ENCODE measurements at regions not wholly inside any gene's neighbourhood (a gene's known extent, or its start where the extent isn't known, plus 50 kb on each side); places are given as distances from the start of the nearest gene placed in this dataset.

- no peak for ATAC-seq
- Mint-ChIP-seq H3K9me3 (peaks cover 11 to 29% of the 10 kb centered on the region in 2 donors), H3K36me3 (no peaks in the 10 kb centered on the region)
Measured at GRCh38 chr5:117682416-117682815, 1107.8 kb upstream of the SEMA6A start.

GRCh38 chr5:117681431-117682254 lies 1107.0 kb upstream of the SEMA6A start:
- H3K9me3 Mint-ChIP-seq: peaks cover 11 to 29% of the 10 kb centered on the region in 2 donors
- no peak overlapping the region for H3K27ac Mint-ChIP-seq
- DNase-seq (ENCODE audit: low spot score in 2 of 2) (no peak), ATAC-seq (no peak)
- no peaks in the 10 kb centered on the region for H3K36me3 Mint-ChIP-seq

More at GRCh38 chr5:117682416-117682815, 1107.8 kb upstream of the SEMA6A start:
- no peak for DNase-seq (ENCODE audit: low spot score in 2 of 2)
- H3K27ac Mint-ChIP-seq: no peak overlapping the region

DNA sequence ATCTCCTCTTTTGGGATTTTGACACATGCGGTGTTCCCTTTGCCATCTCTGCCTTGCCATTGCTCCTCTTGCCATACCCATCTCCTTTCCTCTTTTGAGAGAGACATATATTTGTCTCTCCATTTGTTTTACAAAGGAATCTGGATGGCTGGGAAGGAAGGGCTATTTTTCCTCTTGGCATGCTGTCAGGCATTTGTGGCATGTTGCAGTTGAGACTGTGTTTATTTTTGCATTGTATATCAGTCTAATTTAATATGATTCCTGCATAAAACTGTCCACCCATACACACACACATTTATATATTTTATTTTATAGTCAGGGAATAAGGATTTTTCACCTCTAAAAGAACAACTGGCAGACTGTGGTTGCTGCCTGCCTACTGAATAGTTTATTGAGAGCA lies 1105.8 kb upstream of the SEMA6A start:
- Mint-ChIP-seq H3K27ac (no peak overlapping the region), H3K9me3 (peaks cover 6 to 25% of the 10 kb centered on the region in 2 donors), H3K36me3 (no peaks in the 10 kb centered on the region)
- ATAC-seq: no peak
- DNase-seq (ENCODE audit: low spot score in 2 of 2): no peak

GRCh38 chr5:117679046-117679445 lies 1104.4 kb upstream of the SEMA6A start:
- Mint-ChIP-seq H3K9me3 (peaks cover 4 to 21% of the 10 kb centered on the region in 2 donors), H3K36me3 (no peaks in the 10 kb centered on the region), H3K27ac (no peak overlapping the region)
- DNase-seq (ENCODE audit: low spot score in 2 of 2) (no peak), ATAC-seq (no peak)

GRCh38 chr5:117675646-117676045 lies 1101.0 kb upstream of the SEMA6A start:
- ATAC-seq (no peak), DNase-seq (ENCODE audit: low spot score in 2 of 2) (no peak)
- Mint-ChIP-seq H3K36me3 (no peaks in the 10 kb centered on the region), H3K27ac (no peak overlapping the region), H3K9me3 (peaks cover 12 to 19% of the 10 kb centered on the region in 2 donors)

DNA sequence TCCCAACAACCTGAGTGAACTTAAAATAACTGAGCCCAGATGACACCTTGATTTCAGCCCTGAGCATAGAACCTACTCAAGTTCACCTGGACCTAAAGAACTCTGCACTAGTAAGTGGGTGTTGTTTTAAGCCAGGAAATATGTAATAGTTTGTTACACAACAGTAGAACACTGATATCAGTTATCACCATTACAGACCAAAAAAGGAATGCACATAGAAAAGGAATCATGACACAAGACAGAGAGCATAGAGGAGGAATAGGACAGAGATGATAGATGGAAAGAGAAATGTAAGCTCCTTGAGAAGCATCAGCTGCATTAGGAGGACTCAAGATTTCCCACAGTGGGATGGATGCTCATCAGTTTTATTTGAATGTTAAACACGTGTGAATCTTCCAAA lies 1096.9 kb upstream of the SEMA6A start:
- peaks cover 10 to 18% of the 10 kb centered on the region in 2 donors for H3K9me3 Mint-ChIP-seq
- H3K27ac Mint-ChIP-seq: no peak overlapping the region

GRCh38 chr5:117667105-117667504 lies 1092.5 kb upstream of the SEMA6A start:
- ATAC-seq (no peak), DNase-seq (ENCODE audit: low spot score in 2 of 2) (no peak)
- H3K27ac Mint-ChIP-seq: no peak overlapping the region
- H3K9me3 Mint-ChIP-seq: peaks cover 21 to 30% of the 10 kb centered on the region in 2 donors
- no peaks in the 10 kb centered on the region for H3K36me3 Mint-ChIP-seq

More for the DNA sequence above, 1096.9 kb upstream of the SEMA6A start:
- no peak for ATAC-seq
- no peaks in the 10 kb centered on the region for H3K36me3 Mint-ChIP-seq
- DNase-seq (ENCODE audit: low spot score in 2 of 2): no peak

- no peak overlapping the region for H3K27ac Mint-ChIP-seq
- DNase-seq (ENCODE audit: low spot score in 2 of 2): no peak
- H3K36me3 Mint-ChIP-seq: no peaks in the 10 kb centered on the region
- no peak for ATAC-seq
- peaks cover 13% of the 10 kb centered on the region in 2 donors for H3K9me3 Mint-ChIP-seq
Measured at GRCh38 chr5:117665121-117665520, 1090.5 kb upstream of the SEMA6A start.

DNA sequence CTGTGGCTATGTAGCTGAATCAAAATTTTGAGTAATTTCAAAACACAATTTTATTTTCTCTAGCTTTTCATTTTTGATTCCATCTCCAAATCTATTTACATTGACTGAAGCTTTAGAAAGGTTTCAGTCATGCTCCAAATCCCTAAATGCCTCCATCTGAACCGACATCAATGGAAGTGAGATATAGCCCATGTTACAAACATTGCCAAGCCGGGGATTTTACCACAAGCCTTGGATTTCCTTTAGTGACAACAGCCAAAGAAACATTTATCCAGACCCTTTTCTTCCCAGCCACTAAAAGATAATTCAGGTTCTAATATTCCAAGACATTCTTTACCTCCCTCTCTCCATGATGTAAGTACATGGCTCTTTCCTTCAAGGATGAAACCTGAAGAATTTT lies 1087.7 kb upstream of the SEMA6A start:
- peaks cover 17 to 31% of the 10 kb centered on the region in 2 donors for H3K9me3 Mint-ChIP-seq
- H3K27ac Mint-ChIP-seq: no peak overlapping the region
- H3K36me3 Mint-ChIP-seq: no peaks in the 10 kb centered on the region
- DNase-seq (ENCODE audit: low spot score in 2 of 2): no peak
- ATAC-seq: no peak

DNA sequence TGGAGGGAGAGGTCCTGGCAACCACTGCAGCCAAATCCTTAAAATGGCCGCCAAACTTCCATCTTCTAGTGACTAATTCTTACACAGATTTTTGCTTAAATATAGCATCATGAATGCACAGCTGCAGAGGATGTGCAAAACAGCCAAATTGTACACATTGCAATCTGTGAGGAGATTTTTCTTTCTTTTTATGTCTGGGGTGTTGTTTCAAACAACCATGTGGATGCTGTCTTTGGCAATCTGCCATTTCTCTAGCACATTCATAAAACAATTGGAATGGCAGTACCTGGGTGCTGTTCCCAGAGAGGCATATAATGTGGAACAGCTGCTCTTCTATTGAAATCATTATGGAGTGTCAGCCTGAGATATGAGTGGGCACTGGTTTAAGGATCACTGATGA lies 1082.9 kb upstream of the SEMA6A start:
- Mint-ChIP-seq H3K36me3 (no peaks in the 10 kb centered on the region), H3K27ac (no peak overlapping the region), H3K9me3 (peaks cover 5 to 21% of the 10 kb centered on the region in 2 donors)

GRCh38 chr5:117652958-117653280 lies 1078.3 kb upstream of the SEMA6A start:
- H3K36me3 Mint-ChIP-seq: no peaks in the 10 kb centered on the region

More for the DNA sequence above, 1082.9 kb upstream of the SEMA6A start:
- ATAC-seq (no peak), DNase-seq (ENCODE audit: low spot score in 2 of 2) (no peak)

DNA sequence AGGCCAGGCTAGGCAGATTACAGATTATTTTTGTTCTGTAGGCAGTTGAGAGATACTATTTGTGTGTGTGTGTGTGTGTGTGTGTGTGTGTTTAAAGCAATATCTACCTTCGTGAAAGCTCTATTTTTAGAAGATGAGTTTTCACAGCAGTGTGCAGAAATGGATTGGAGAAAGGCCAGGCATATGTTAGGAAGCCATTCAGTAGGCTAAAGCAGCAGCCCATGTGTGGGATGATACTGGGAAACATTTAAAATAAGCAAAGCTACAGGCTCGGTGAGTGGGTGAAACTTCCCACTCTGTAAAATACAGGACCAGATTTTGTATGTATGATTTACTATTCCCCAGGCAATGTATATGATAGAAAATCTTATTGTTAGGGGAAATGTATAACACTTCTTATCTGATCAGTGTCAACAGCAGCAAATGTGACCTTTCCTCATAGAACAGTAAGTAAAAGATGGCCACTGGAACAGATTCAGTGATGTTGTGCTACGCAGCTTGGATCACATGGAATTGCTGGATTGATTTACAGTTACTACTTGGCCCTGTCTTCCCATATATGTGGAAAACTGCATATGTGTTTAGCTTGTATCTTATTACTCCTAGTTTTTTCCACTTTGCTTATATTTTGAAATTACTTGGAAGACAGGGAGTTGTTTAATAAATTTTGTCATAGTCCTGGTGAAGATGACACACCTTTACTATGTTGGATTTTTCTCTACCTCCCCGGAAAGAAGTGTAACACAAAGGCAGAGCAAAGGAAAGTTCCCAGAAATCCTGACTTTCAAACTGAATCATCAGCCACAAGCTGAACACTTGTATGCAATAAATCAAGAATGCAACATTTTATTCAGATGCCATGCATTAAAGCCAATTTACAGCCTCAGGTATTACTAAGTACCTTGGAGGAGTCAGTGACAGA lies 1077.7 kb upstream of the SEMA6A start:
- no peak for ATAC-seq
- peaks cover 4% of the 10 kb centered on the region in 2 donors for H3K9me3 Mint-ChIP-seq
- no peaks in the 10 kb centered on the region for H3K36me3 Mint-ChIP-seq
- DNase-seq (ENCODE audit: low spot score in 2 of 2): no peak
- no peak overlapping the region for H3K27ac Mint-ChIP-seq

More at GRCh38 chr5:117652958-117653280, 1078.3 kb upstream of the SEMA6A start:
- ATAC-seq (no peak), DNase-seq (ENCODE audit: low spot score in 2 of 2) (no peak)
- Mint-ChIP-seq H3K9me3 (peaks cover 4 to 9% of the 10 kb centered on the region in 2 donors), H3K27ac (no peak overlapping the region)

DNA sequence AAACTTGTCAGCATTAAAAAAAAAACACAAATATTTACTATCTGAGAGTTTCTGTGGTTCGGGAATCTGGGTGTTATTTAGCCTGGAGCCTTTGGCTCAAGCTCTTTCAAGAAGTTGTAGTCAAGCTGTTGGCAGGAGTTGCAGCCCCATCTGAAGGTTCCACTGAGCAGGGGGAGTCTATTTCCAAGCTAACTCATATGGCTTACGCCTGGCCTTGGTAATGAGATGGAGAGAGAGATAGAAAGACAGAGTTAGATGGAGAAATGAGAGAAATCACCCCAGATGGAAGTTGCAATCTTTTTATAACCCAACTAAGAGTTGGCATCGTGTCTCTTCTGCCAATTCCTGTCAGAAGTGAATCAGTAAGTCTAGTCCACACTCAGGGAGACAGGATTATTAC lies 1075.2 kb upstream of the SEMA6A start:
- no peak overlapping the region for H3K27ac Mint-ChIP-seq
- no peaks in the 10 kb centered on the region for H3K36me3 Mint-ChIP-seq
- peaks cover 4% of the 10 kb centered on the region in 2 donors for H3K9me3 Mint-ChIP-seq
- ATAC-seq: no peak
- DNase-seq (ENCODE audit: low spot score in 2 of 2): no peak

GRCh38 chr5:117645400-117645799 lies 1070.8 kb upstream of the SEMA6A start:
- ATAC-seq (no peak), DNase-seq (ENCODE audit: low spot score in 2 of 2) (no peak)
- Mint-ChIP-seq H3K27ac (no peak overlapping the region), H3K9me3 (peaks cover 3 to 9% of the 10 kb centered on the region in 2 donors), H3K36me3 (peaks cover 0 to 4% of the 10 kb centered on the region in 2 donors)

DNA sequence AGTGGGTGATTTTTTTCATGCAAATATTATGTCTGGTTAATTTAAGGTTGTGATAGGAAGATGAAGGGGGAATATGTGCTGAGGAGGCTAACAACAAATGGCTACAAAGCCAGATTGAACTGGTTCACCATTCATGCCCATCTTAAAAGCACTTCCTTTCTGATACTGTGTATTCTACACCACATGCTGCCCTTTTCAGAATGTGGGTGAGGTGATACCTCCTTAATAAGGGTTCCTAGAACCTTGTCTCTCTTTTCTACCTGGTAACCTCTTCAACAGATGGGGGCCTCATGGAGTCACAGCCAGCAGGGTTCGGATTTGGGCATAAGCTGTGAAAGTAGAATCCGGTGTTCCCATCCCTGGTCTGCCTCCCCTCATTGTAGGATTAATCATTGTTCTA lies 1064.0 kb upstream of the SEMA6A start:
- DNase-seq (ENCODE audit: low spot score in 2 of 2) (no peak), ATAC-seq (no peak)
- Mint-ChIP-seq H3K9me3 (peaks cover 8 to 15% of the 10 kb centered on the region in 2 donors), H3K27ac (no peak overlapping the region), H3K36me3 (no peaks in the 10 kb centered on the region)

- Mint-ChIP-seq H3K9me3 (peaks cover 29 to 33% of the 10 kb centered on the region in 2 donors), H3K36me3 (peaks cover 0 to 7% of the 10 kb centered on the region in 2 donors), H3K27ac (no peak overlapping the region)
- ATAC-seq (no peak), DNase-seq (ENCODE audit: low spot score in 2 of 2) (no peak)
Measured at GRCh38 chr5:117633093-117633492, 1058.5 kb upstream of the SEMA6A start.

- peaks cover 11 to 15% of the 10 kb centered on the region in 2 donors for H3K9me3 Mint-ChIP-seq
- no peak for DNase-seq (ENCODE audit: low spot score in 2 of 2)
- ATAC-seq: no peak
- no peaks in the 10 kb centered on the region for H3K36me3 Mint-ChIP-seq
- no peak overlapping the region for H3K27ac Mint-ChIP-seq
Measured at GRCh38 chr5:117624201-117624600, 1049.6 kb upstream of the SEMA6A start.

All from activated naive CD4-positive, alpha-beta T cell treated with anti-CD3 and anti-CD28 coated beads, Interleukin-2, amount 50 U/mL, for 72 hours (primary cell).